Liver (tissue), 3 donors: ENCODE measurements at regions not wholly inside any gene's neighbourhood (a gene's known extent, or its start where the extent isn't known, plus 50 kb on each side); places are given as distances from the start of the nearest gene placed in this dataset.

ENCODE experiments used
- GABPA ChIP-seq, 2 donors: IDR thresholded peaks in 1 of 2; conservative IDR thresholded peaks in 1 of 2; 2 replicates each; pipeline ENCODE4 v1.6.1; 2016; ENCODE audit warnings: antibody characterized with exemption in 2 of 2, mild to moderate bottlenecking in 1 of 2, moderate library complexity in 1 of 2
- JUND ChIP-seq, 2 donors: IDR thresholded peaks; 2 replicates each; pipeline ENCODE4 v1.6.1; 2016; ENCODE audit warnings: antibody characterized with exemption in 2 of 2
- NR2F2 ChIP-seq: IDR thresholded peaks from 2 replicates; pipeline ENCODE4 v1.6.1; 2016; ENCODE audit warnings: antibody characterized with exemption
- RAD21 ChIP-seq, 2 donors: IDR thresholded peaks; 2 replicates each; pipeline ENCODE4 v1.6.1; 2016; ENCODE audit warnings: antibody characterized with exemption in 2 of 2, mild to moderate bottlenecking in 2 of 2
- YY1 ChIP-seq: IDR thresholded peaks from 2 replicates; pipeline ENCODE4 v1.6.1; 2016; ENCODE audit warnings: antibody characterized with exemption, mild to moderate bottlenecking
- TF ChIP-seq, protein P1 (sequence below): fragments of 150-350 bp; IDR thresholded peaks from 2 replicates; pipeline ENCODE4 v1.5.1; 2017; ENCODE audit warnings: improper control_type of control experiment, low read depth, low read length; ENCODE audit not compliant: missing input control
- TF ChIP-seq, protein P2 (sequence below): IDR thresholded peaks from 2 replicates; pipeline ENCODE4 v1.6.1; 2016; ENCODE audit warnings: antibody characterized with exemption
- TF ChIP-seq, protein P3 (sequence below): IDR thresholded peaks from 2 replicates; pipeline ENCODE4 v1.6.1; 2016; ENCODE audit warnings: antibody characterized with exemption
- donor health status: healthy.
- donor health status: healthy.

DNA sequence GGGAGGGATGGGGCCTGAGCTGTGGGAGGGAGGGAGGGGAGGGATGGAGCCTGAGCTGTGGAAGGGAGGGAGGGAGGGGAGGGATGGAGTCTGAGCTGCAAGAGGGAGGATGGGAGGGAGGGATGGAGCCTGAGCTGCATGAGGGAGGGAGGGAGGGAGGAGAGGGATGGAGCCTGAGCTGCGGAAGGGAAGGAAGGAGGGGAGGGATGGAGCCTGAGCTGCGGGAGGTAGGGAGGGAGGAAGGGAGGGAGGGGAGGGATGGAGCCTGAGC lies 124.0 kb upstream of the ERCC6L2 start:
- TF ChIP-seq YY1 (no peak), JUND (IDR thresholded peaks at IDR 0.05) (no peak), RAD21 (IDR thresholded peaks at IDR 0.05) (no peak), NR2F2 (no peak), GABPA (IDR thresholded peaks at IDR 0.05 in 1 of 2, conservative IDR thresholded peaks at IDR 0.05 in 1 of 2) (no peak)
- TF ChIP-seq, protein P1, sequence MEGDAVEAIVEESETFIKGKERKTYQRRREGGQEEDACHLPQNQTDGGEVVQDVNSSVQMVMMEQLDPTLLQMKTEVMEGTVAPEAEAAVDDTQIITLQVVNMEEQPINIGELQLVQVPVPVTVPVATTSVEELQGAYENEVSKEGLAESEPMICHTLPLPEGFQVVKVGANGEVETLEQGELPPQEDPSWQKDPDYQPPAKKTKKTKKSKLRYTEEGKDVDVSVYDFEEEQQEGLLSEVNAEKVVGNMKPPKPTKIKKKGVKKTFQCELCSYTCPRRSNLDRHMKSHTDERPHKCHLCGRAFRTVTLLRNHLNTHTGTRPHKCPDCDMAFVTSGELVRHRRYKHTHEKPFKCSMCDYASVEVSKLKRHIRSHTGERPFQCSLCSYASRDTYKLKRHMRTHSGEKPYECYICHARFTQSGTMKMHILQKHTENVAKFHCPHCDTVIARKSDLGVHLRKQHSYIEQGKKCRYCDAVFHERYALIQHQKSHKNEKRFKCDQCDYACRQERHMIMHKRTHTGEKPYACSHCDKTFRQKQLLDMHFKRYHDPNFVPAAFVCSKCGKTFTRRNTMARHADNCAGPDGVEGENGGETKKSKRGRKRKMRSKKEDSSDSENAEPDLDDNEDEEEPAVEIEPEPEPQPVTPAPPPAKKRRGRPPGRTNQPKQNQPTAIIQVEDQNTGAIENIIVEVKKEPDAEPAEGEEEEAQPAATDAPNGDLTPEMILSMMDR = no peak
- TF ChIP-seq, protein P2, sequence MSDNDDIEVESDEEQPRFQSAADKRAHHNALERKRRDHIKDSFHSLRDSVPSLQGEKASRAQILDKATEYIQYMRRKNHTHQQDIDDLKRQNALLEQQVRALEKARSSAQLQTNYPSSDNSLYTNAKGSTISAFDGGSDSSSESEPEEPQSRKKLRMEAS = no peak
- TF ChIP-seq, protein P3, sequence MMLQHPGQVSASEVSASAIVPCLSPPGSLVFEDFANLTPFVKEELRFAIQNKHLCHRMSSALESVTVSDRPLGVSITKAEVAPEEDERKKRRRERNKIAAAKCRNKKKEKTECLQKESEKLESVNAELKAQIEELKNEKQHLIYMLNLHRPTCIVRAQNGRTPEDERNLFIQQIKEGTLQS = no peak
